OCI-LY3 (cell line): ENCODE measurements at regions not wholly inside any gene's neighbourhood (a gene's known extent, or its start where the extent isn't known, plus 50 kb on each side); places are given as distances from the start of the nearest gene placed in this dataset.

Source experiments
- CTCF ChIP-seq: fragments of 200-600, 300-600 bp; sonication (generic); IDR thresholded peaks from 2 replicates; pipeline ENCODE4 v1.5.1; 2014; ENCODE audit warnings: antibody characterized with exemption, low read length, low read depth
- EZH2phosphoT487 ChIP-seq: fragments of 200-600 bp; shearing (Covaris generic); IDR thresholded peaks from 2 replicates; pipeline ENCODE4 v1.6.1; 2018; ENCODE audit warnings: antibody characterized with exemption, mixed run types, low read depth

GRCh38 chr1:200493344-200493743 lies 83.5 kb upstream of the ZNF281 start:
- TF ChIP-seq CTCF (no peak), EZH2phosphoT487 (no peak)
